ENCODE measurements at regions not wholly inside any gene's neighbourhood (a gene's known extent, or its start where the extent isn't known, plus 50 kb on each side); places are given as distances from the start of the nearest gene placed in this dataset.

- no peak for DNase-seq
- peaks cover 26% of the 10 kb centered on the region for H3K27me3 Mint-ChIP-seq
- H3K36me3 Mint-ChIP-seq = peaks cover 2% of the 10 kb centered on the region
- peaks cover 7% of the 10 kb centered on the region for H3K4me1 Mint-ChIP-seq
- ATAC-seq (ENCODE audit: low read depth) = no peak
- POLR2A ChIA-PET = no interaction called here
- H3K27ac Mint-ChIP-seq = no peak overlapping the region
- no peak overlapping the region for H3K4me3 Mint-ChIP-seq
- no peaks in the 10 kb centered on the region for H3K9me3 Mint-ChIP-seq
Measured at GRCh38 chr2:176467595-176467994, 198.4 kb downstream of the MTX2 start.

GRCh38 chr2:176468457-176469113 is 199.3 kb downstream of the MTX2 start:
- H3K27me3 Mint-ChIP-seq = peaks cover 21% of the 10 kb centered on the region

GRCh38 chr2:176470713-176471112 is 201.5 kb downstream of the MTX2 start:
- Mint-ChIP-seq H3K4me3 (no peak overlapping the region), H3K27me3 (peaks cover 7% of the 10 kb centered on the region), H3K9me3 (peaks cover 2% of the 10 kb centered on the region), H3K4me1 (peaks cover 18% of the 10 kb centered on the region), H3K36me3 (peaks cover 5% of the 10 kb centered on the region), H3K27ac (no peak overlapping the region)
- DNase-seq (no peak), ATAC-seq (ENCODE audit: low read depth) (no peak)
- POLR2A ChIA-PET = no interaction called here

More at GRCh38 chr2:176468457-176469113, 199.3 kb downstream of the MTX2 start:
- Mint-ChIP-seq H3K36me3 (peaks cover 4% of the 10 kb centered on the region), H3K9me3 (no peaks in the 10 kb centered on the region), H3K4me3 (no peak overlapping the region), H3K27ac (no peak overlapping the region), H3K4me1 (peaks cover 14% of the 10 kb centered on the region)
- ATAC-seq (ENCODE audit: low read depth) (no peak), DNase-seq (no peak)
- POLR2A ChIA-PET = no interaction called here

GRCh38 chr2:176471949-176472348 is 202.7 kb downstream of the MTX2 start:
- H3K9me3 Mint-ChIP-seq = peaks cover 2% of the 10 kb centered on the region
- peaks cover 18% of the 10 kb centered on the region for H3K4me1 Mint-ChIP-seq
- peaks cover 3% of the 10 kb centered on the region for H3K27me3 Mint-ChIP-seq
- no peak overlapping the region for H3K4me3 Mint-ChIP-seq
- DNase-seq = no peak
- H3K36me3 Mint-ChIP-seq = peaks cover 5% of the 10 kb centered on the region
- POLR2A ChIA-PET = no interaction called here
- no peak for ATAC-seq (ENCODE audit: low read depth)
- no peak overlapping the region for H3K27ac Mint-ChIP-seq

- Mint-ChIP-seq H3K36me3 (peaks cover 7% of the 10 kb centered on the region), H3K9me3 (peaks cover 2% of the 10 kb centered on the region), H3K27me3 (peaks cover 3% of the 10 kb centered on the region), H3K27ac (peak overlapping the region; percentile 87), H3K4me3 (peak overlapping the region; percentile 76), H3K4me1 (peaks cover 18% of the 10 kb centered on the region)
- POLR2A ChIA-PET = interaction anchor here (1.1 kb wide), 1 partner anchor 18 kb away, joined by 3 read pairs; no protein-coding TSS in a partner anchor
- peak; percentile 95 for ATAC-seq (ENCODE audit: low read depth)
- peak; percentile 45 for DNase-seq
Measured at GRCh38 chr2:176473177-176473576, 203.9 kb downstream of the MTX2 start.

GRCh38 chr2:176473851-176474250 is 204.6 kb downstream of the MTX2 start:
- ATAC-seq (ENCODE audit: low read depth) (no peak), DNase-seq (no peak)
- POLR2A ChIA-PET = no interaction called here
- Mint-ChIP-seq H3K9me3 (peaks cover 2% of the 10 kb centered on the region), H3K27me3 (peaks cover 3% of the 10 kb centered on the region), H3K36me3 (peaks cover 7% of the 10 kb centered on the region), H3K4me1 (peaks cover 18% of the 10 kb centered on the region), H3K4me3 (peak overlapping the region; percentile 76), H3K27ac (peak overlapping the region; percentile 87)

- no peak for DNase-seq
- peaks cover 13% of the 10 kb centered on the region for H3K4me1 Mint-ChIP-seq
- no peak for ATAC-seq (ENCODE audit: low read depth)
- POLR2A ChIA-PET = no interaction called here
- H3K36me3 Mint-ChIP-seq = peaks cover 7% of the 10 kb centered on the region
- H3K4me3 Mint-ChIP-seq = no peak overlapping the region
- H3K27ac Mint-ChIP-seq = no peak overlapping the region
- H3K9me3 Mint-ChIP-seq = peaks cover 2% of the 10 kb centered on the region
- peaks cover 5% of the 10 kb centered on the region for H3K27me3 Mint-ChIP-seq
Measured at GRCh38 chr2:176477336-176477735, 208.1 kb downstream of the MTX2 start.

GRCh38 chr2:176479961-176480360 is 210.7 kb downstream of the MTX2 start:
- Mint-ChIP-seq H3K9me3 (no peaks in the 10 kb centered on the region), H3K36me3 (peaks cover 2% of the 10 kb centered on the region), H3K27ac (no peak overlapping the region), H3K27me3 (peaks cover 11% of the 10 kb centered on the region), H3K4me1 (no peaks in the 10 kb centered on the region), H3K4me3 (no peak overlapping the region)
- POLR2A ChIA-PET = no interaction called here
- ATAC-seq (ENCODE audit: low read depth) (no peak), DNase-seq (no peak)

- no peak for ATAC-seq (ENCODE audit: low read depth)
- H3K4me3 Mint-ChIP-seq = no peak overlapping the region
- no peak for DNase-seq
- H3K27ac Mint-ChIP-seq = no peak overlapping the region
- H3K9me3 Mint-ChIP-seq = peaks cover 1% of the 10 kb centered on the region
- POLR2A ChIA-PET = interaction anchor here (0.6 kb wide), 1 partner anchor 712 kb away, joined by 4 read pairs; no protein-coding TSS in a partner anchor
- H3K36me3 Mint-ChIP-seq = peaks cover 2% of the 10 kb centered on the region
- no peaks in the 10 kb centered on the region for H3K4me1 Mint-ChIP-seq
- peaks cover 14% of the 10 kb centered on the region for H3K27me3 Mint-ChIP-seq
Measured at GRCh38 chr2:176482107-176482506, 212.9 kb downstream of the MTX2 start.

GRCh38 chr2:176483476-176483875 is 214.2 kb downstream of the MTX2 start:
- Mint-ChIP-seq H3K27me3 (peaks cover 22% of the 10 kb centered on the region), H3K27ac (no peak overlapping the region), H3K36me3 (no peaks in the 10 kb centered on the region), H3K4me1 (no peaks in the 10 kb centered on the region), H3K9me3 (peaks cover 1% of the 10 kb centered on the region), H3K4me3 (no peak overlapping the region)
- ATAC-seq (ENCODE audit: low read depth) (no peak), DNase-seq (no peak)
- POLR2A ChIA-PET = no interaction called here

GRCh38 chr2:176483901-176484568 is 214.8 kb downstream of the MTX2 start:
- peaks cover 27% of the 10 kb centered on the region for H3K27me3 Mint-ChIP-seq
- H3K9me3 Mint-ChIP-seq = peaks cover 1% of the 10 kb centered on the region
- no peaks in the 10 kb centered on the region for H3K36me3 Mint-ChIP-seq
- DNase-seq (no peak), ATAC-seq (ENCODE audit: low read depth) (no peak)
- POLR2A ChIA-PET = no interaction called here
- no peak overlapping the region for H3K27ac Mint-ChIP-seq
- H3K4me1 Mint-ChIP-seq = no peaks in the 10 kb centered on the region
- no peak overlapping the region for H3K4me3 Mint-ChIP-seq

GRCh38 chr2:176484838-176485237 is 215.6 kb downstream of the MTX2 start:
- Mint-ChIP-seq H3K4me1 (no peaks in the 10 kb centered on the region), H3K9me3 (peaks cover 1% of the 10 kb centered on the region), H3K27me3 (peaks cover 28% of the 10 kb centered on the region), H3K36me3 (no peaks in the 10 kb centered on the region), H3K27ac (no peak overlapping the region), H3K4me3 (no peak overlapping the region)
- ATAC-seq (ENCODE audit: low read depth) (no peak), DNase-seq (no peak)
- POLR2A ChIA-PET = no interaction called here

GRCh38 chr2:176488431-176488830 is 219.2 kb downstream of the MTX2 start:
- H3K27me3 Mint-ChIP-seq = peaks cover 24% of the 10 kb centered on the region
- peaks cover 1% of the 10 kb centered on the region for H3K9me3 Mint-ChIP-seq
- peaks cover 11% of the 10 kb centered on the region for H3K4me1 Mint-ChIP-seq
- POLR2A ChIA-PET = no interaction called here
- H3K36me3 Mint-ChIP-seq = no peaks in the 10 kb centered on the region
- H3K27ac Mint-ChIP-seq = no peak overlapping the region
- no peak for ATAC-seq (ENCODE audit: low read depth)
- no peak for DNase-seq
- no peak overlapping the region for H3K4me3 Mint-ChIP-seq

All from activated naive CD8-positive, alpha-beta T cell treated with anti-CD3 and anti-CD28 coated beads, Interleukin-2, amount 10 ng/mL, durations not matched to agents 7 days and 5 days (primary cell).